Endothelial cell of umbilical vein (primary cell): ENCODE measurements at regions not wholly inside any gene's neighbourhood (a gene's known extent, or its start where the extent isn't known, plus 50 kb on each side); places are given as distances from the start of the nearest gene placed in this dataset.

Experiments used
- BruUV-seq: library from RNA; stranded (reverse); fragments of 400-500 nt; replicated peaks from 2 replicates; lab custom pipeline; 2021; lab: Mats Ljungman, UMichigan
- CTCF ChIA-PET: fragments of 300-600, 350-600 bp; sonication (Branson Sonifier 250); formaldehyde crosslinking; loops from one replicate; lab custom pipeline; 2021; ENCODE audit warnings: antibody characterized with exemption, inconsistent platforms; lab: Charles Lee
- POLR2A ChIA-PET: fragments of 300-600, 350-600 bp; sonication (Branson Sonifier 250); formaldehyde crosslinking; loops from one replicate; lab custom pipeline; 2021; ENCODE audit warnings: antibody characterized with exemption, inconsistent platforms; lab: Charles Lee
- DNase-seq: peaks from one replicate; pipeline ENCODE4 v3.0.0-alpha.2; 2011; ENCODE audit warnings: low read depth, low spot score
- FAIRE-seq: peaks from 2 replicates; lab custom pipeline; 2011; peaks lifted over from hg19 to GRCh38; lab: Jason Lieb, UNC
- H2AFZ ChIP-seq: 2 replicates; pipeline ENCODE4 v1.6.0; 2012; ENCODE audit warnings: low read depth, low read length, control low read depth, inconsistent platforms
- H3K27ac ChIP-seq: 2 replicates; pipeline ENCODE4 v1.5.1; 2011; ENCODE audit warnings: low read depth, mild to moderate bottlenecking, control low read depth, low read length, moderate library complexity; ENCODE audit not compliant: insufficient read depth
- H3K27me3 ChIP-seq, 2 experiments: 2 replicates each; pipeline versions ENCODE4 v1.6.0 to v1.6.1; 2011; ENCODE audit warnings: low read length in 2 of 2, mixed read lengths in 1 of 2; ENCODE audit not compliant: control insufficient read depth in 2 of 2, insufficient read depth in 2 of 2
- H3K36me3 ChIP-seq, 2 experiments: 2 replicates in 1 of 2; 3 replicates in 1 of 2; pipeline ENCODE4 v1.5.1; 2011; ENCODE audit warnings: low read length in 2 of 2, mild to moderate bottlenecking in 1 of 2, moderate library complexity in 1 of 2; ENCODE audit not compliant: control insufficient read depth in 2 of 2, insufficient read depth in 2 of 2; ENCODE audit errors: extremely low read depth in 1 of 2
- H3K4me1 ChIP-seq: 3 replicates; pipeline ENCODE4 v1.5.1; 2011; ENCODE audit warnings: mild to moderate bottlenecking, low read length; ENCODE audit not compliant: control insufficient read depth, insufficient read depth; ENCODE audit errors: extremely low read depth
- H3K4me2 ChIP-seq: 2 replicates; pipeline ENCODE4 v1.6.1; 2011; ENCODE audit warnings: low read length, control low read depth, mixed read lengths; ENCODE audit not compliant: insufficient read depth
- H3K4me3 ChIP-seq, 3 experiments: fragments of 200-600 bp in 1 of 3; sonication (generic), shearing (Covaris generic) in 1 of 3; replicated peaks in 1 of 3; 2 replicates each; pipeline ENCODE4 v1.5.1; 2011 to 2016; ENCODE audit warnings: control low read depth in 3 of 3, low read length in 3 of 3, mild to moderate bottlenecking in 2 of 3, inconsistent platforms in 1 of 3, low read depth in 1 of 3, moderate library complexity in 1 of 3; ENCODE audit not compliant: insufficient read depth in 1 of 3
- H3K79me2 ChIP-seq: 2 replicates; pipeline ENCODE4 v1.6.0; 2012; ENCODE audit warnings: low read length, inconsistent platforms; ENCODE audit not compliant: control insufficient read depth, insufficient read depth
- H3K9ac ChIP-seq: replicated peaks from 2 replicates; pipeline ENCODE3; 2011; ENCODE audit warnings: low read length, control low read depth; ENCODE audit not compliant: insufficient read depth; ENCODE audit errors: extremely low read depth
- H3K9me1 ChIP-seq: replicated peaks from 3 replicates; pipeline ENCODE4 v1.6.0; 2011; ENCODE audit warnings: mild to moderate bottlenecking, low read length; ENCODE audit not compliant: control insufficient read depth, insufficient read depth; ENCODE audit errors: extremely low read depth
- H3K9me3 ChIP-seq: replicated peaks from 2 replicates; pipeline ENCODE4 v1.5.1; 2012; ENCODE audit warnings: low read length, inconsistent platforms; ENCODE audit not compliant: control insufficient read depth, insufficient read depth
- H4K20me1 ChIP-seq: replicated peaks from 2 replicates; pipeline ENCODE3; 2011; ENCODE audit warnings: mild to moderate bottlenecking, low read length; ENCODE audit not compliant: control insufficient read depth, insufficient read depth; ENCODE audit errors: extremely low read depth
- EZH2 ChIP-seq: IDR thresholded peaks from 2 replicates; pipeline ENCODE4 v1.6.1; 2012; ENCODE audit warnings: borderline replicate concordance, low read depth, mild to moderate bottlenecking, moderate library complexity, low read length, inconsistent platforms; ENCODE audit not compliant: severe bottlenecking
- FOS ChIP-seq: IDR thresholded peaks from 2 replicates; pipeline ENCODE4 v1.6.1; 2011; ENCODE audit warnings: mild to moderate bottlenecking, low read length, moderate library complexity, borderline replicate concordance; ENCODE audit not compliant: insufficient read depth
- JUN ChIP-seq: IDR thresholded peaks from 2 replicates; pipeline ENCODE4 v1.6.1; 2011; ENCODE audit warnings: borderline replicate concordance, low read depth; ENCODE audit not compliant: insufficient read length, insufficient read depth
- POLR2A ChIP-seq: IDR thresholded peaks from 2 replicates; pipeline ENCODE4 v1.6.1; 2012; ENCODE audit warnings: low read depth, mild to moderate bottlenecking, control low read depth, low read length
- dilution Hi-C: fragments of 300-500 bp; cut with MboI; formaldehyde crosslinking; loops from one replicate; pipeline ENCODE4 v1.15.0; 2019; ENCODE audit warnings: low sequenced_read_pairs; ENCODE audit not compliant: extremely low pct_ligation_motif_present
- intact Hi-C: fragments of 100-400 bp; cut with micrococcal nuclease; formaldehyde crosslinking; loops from one replicate; pipeline ENCODE4 v1.10.0; 2022

- no peak overlapping the region for H3K27ac ChIP-seq
- H3K9me3 ChIP-seq, result no peaks in the 10 kb centered on the region
- no peaks in the 10 kb centered on the region for H3K9me1 ChIP-seq
- ChIA-PET POLR2A (no interaction called here), CTCF (no interaction called here)
- H3K36me3 ChIP-seq, result no peaks in the 10 kb centered on the region
- H4K20me1 ChIP-seq, result no peaks in the 10 kb centered on the region
- H3K4me2 ChIP-seq, result no peak overlapping the region
- TF ChIP-seq JUN (no peak), EZH2 (no peak), FOS (no peak)
- no peaks in the 10 kb centered on the region for H3K4me1 ChIP-seq
- FAIRE-seq (no peak), DNase-seq (no peak)
- no peak overlapping the region for H3K9ac ChIP-seq
- no peaks in the 10 kb centered on the region for H3K27me3 ChIP-seq
- intact Hi-C loops (no loop called here), dilution Hi-C loops (no loop called here)
- no peak overlapping the region for H3K4me3 ChIP-seq
- H2AFZ ChIP-seq, result no peak overlapping the region
- no TSS peak for BruUV-seq
- no peaks in the 10 kb centered on the region for H3K79me2 ChIP-seq
Observed at GRCh38 chr10:130422366-130423324, 286.5 kb downstream of the GLRX3 start.

DNA sequence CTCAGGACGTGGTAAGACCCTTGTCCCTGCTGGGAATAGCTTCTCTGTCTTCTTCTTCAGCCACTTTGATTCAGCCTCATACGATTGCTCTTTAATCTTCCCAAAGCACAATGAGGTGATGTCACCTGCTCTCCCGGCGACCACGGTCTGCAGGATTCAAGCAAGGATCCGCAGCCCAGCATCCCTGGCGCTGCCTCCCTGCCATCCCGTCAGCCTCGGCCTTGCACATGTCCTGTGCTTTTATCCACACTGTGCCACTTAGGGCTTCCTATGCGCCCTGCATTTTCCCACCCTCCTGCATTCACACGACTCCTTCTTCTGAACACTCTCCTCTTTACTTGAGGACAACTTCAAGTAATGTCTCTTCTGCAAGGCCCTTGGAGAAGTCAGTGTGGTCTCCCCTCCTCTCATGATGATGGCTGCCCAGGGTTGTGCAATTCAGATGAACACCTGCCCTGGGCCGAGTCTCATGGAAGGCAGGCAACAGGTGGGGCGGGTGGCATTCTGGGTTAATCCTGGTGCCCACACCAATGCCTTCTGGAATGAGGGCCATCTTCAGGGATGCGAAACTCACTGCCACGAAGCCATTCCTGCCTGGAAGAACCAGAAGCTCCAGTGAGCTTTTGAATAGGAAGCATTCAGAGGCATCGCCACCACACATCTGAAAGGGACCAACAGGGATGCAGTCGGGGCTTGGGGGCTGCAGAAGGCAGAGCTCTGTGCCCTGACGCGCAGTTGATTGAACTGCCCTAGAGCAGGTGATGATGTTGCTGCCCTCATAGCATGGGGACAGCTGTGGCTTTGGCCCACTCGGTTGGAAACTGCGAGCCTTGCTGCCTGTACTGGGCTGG, 287.5 kb downstream of the GLRX3 start:
- DNase-seq (no peak), FAIRE-seq (no peak)
- H3K27ac ChIP-seq, result no peak overlapping the region
- H3K9ac ChIP-seq, result no peak overlapping the region
- H3K9me3 ChIP-seq, result no peaks in the 10 kb centered on the region
- dilution Hi-C loops, result no loop called here
- intact Hi-C loops, result no loop called here
- BruUV-seq, result no TSS peak
- ChIA-PET CTCF (no interaction called here), POLR2A (no interaction called here)
- H3K4me1 ChIP-seq, result no peaks in the 10 kb centered on the region
- no peaks in the 10 kb centered on the region for H4K20me1 ChIP-seq
- H3K27me3 ChIP-seq, result no peaks in the 10 kb centered on the region
- H3K36me3 ChIP-seq, result no peaks in the 10 kb centered on the region
- H2AFZ ChIP-seq, result no peak overlapping the region
- H3K79me2 ChIP-seq, result no peaks in the 10 kb centered on the region
- H3K4me3 ChIP-seq, result no peak overlapping the region
- H3K9me1 ChIP-seq, result no peaks in the 10 kb centered on the region
- no peak overlapping the region for H3K4me2 ChIP-seq
- TF ChIP-seq FOS, result no peak
- TF ChIP-seq POLR2A, result no peak
